Activated gamma-delta T cell (primary cell): ENCODE measurements at regions not wholly inside any gene's neighbourhood (a gene's known extent, or its start where the extent isn't known, plus 50 kb on each side); places are given as distances from the start of the nearest gene placed in this dataset.

ENCODE experiments used
- DNase-seq: peaks from one replicate; lab custom pipeline; 2025; lab: John Stamatoyannopoulos, UW

GRCh38 chr6:166751051-166751595 lies 124.1 kb upstream of the RPS6KA2 start:
- DNase-seq = no peak

GRCh38 chr6:166750108-166750793 lies 123.2 kb upstream of the RPS6KA2 start:
- no peak for DNase-seq

- DNase-seq = no peak
Observed at GRCh38 chr6:166749666-166750065, 122.6 kb upstream of the RPS6KA2 start.

- DNase-seq = no peak
Observed at GRCh38 chr6:166747644-166748595, 120.9 kb upstream of the RPS6KA2 start.

GRCh38 chr6:166745801-166746668 lies 119.0 kb upstream of the RPS6KA2 start:
- DNase-seq = no peak

GRCh38 chr6:166744223-166745134 lies 117.4 kb upstream of the RPS6KA2 start:
- no peak for DNase-seq

- DNase-seq = no peak
Observed at GRCh38 chr6:166743406-166744222, 116.6 kb upstream of the RPS6KA2 start.

- no peak for DNase-seq
Observed at GRCh38 chr6:166742981-166743380, 115.9 kb upstream of the RPS6KA2 start.

- no peak for DNase-seq
Observed at GRCh38 chr6:166739976-166740318, 112.9 kb upstream of the RPS6KA2 start.

- DNase-seq = no peak
Observed at GRCh38 chr6:166739117-166739975, 112.3 kb upstream of the RPS6KA2 start.

GRCh38 chr6:166738386-166739116 lies 111.5 kb upstream of the RPS6KA2 start:
- no peak for DNase-seq

- no peak for DNase-seq
Observed at GRCh38 chr6:166737261-166737660, 110.2 kb upstream of the RPS6KA2 start.

- no peak for DNase-seq
Observed at GRCh38 chr6:166736634-166737033, 109.6 kb upstream of the RPS6KA2 start.

- no peak for DNase-seq
Observed at GRCh38 chr6:166733900-166734299, 106.8 kb upstream of the RPS6KA2 start.

GRCh38 chr6:166729658-166730057 lies 102.6 kb upstream of the RPS6KA2 start:
- no peak for DNase-seq

GRCh38 chr6:166728884-166729530 lies 102.0 kb upstream of the RPS6KA2 start:
- DNase-seq = no peak

- DNase-seq = no peak
Observed at GRCh38 chr6:166726201-166726600, 99.2 kb upstream of the RPS6KA2 start.

GRCh38 chr6:166725571-166725970 lies 98.5 kb upstream of the RPS6KA2 start:
- DNase-seq = no peak
